ENCODE measurements at regions not wholly inside any gene's neighbourhood (a gene's known extent, or its start where the extent isn't known, plus 50 kb on each side); places are given as distances from the start of the nearest gene placed in this dataset.
A peak's percentile ranks its signal among the peaks of the same experiment; 100 is the strongest.
"Not testable (repeated sequence)": the region's sequence is repeated elsewhere in the genome, so short reads cannot be mapped to it uniquely, and the experiment has no call there.

GRCh38 chr4:66955784-66956183 is 589.5 kb downstream of the CENPC start:
- no peak overlapping the region for H3K4me3 Mint-ChIP-seq
- peaks cover 0 to 6% (median 1%) of the 10 kb centered on the region in 3 donors for H3K4me1 Mint-ChIP-seq
- peaks cover 0 to 6% (median 4%) of the 10 kb centered on the region in 3 donors for H3K9me3 Mint-ChIP-seq
- no peak overlapping the region for H3K27ac Mint-ChIP-seq
- no peaks in the 10 kb centered on the region for H3K27me3 Mint-ChIP-seq
- no peaks in the 10 kb centered on the region for H3K36me3 Mint-ChIP-seq

GRCh38 chr4:66949419-66949818 is 595.9 kb downstream of the CENPC start:
- peaks cover 0 to 3% (median 2%) of the 10 kb centered on the region in 3 donors for H3K9me3 Mint-ChIP-seq
- H3K27ac Mint-ChIP-seq = no peak overlapping the region
- H3K4me3 Mint-ChIP-seq = no peak overlapping the region
- no peaks in the 10 kb centered on the region for H3K36me3 Mint-ChIP-seq
- H3K27me3 Mint-ChIP-seq = no peaks in the 10 kb centered on the region
- peaks cover 7 to 15% (median 14%) of the 10 kb centered on the region in 3 donors for H3K4me1 Mint-ChIP-seq

- Mint-ChIP-seq H3K4me1 (peaks cover 7 to 18% (median 13%) of the 10 kb centered on the region in 3 donors), H3K27me3 (no peaks in the 10 kb centered on the region), H3K9me3 (peaks cover 2 to 3% (median 2%) of the 10 kb centered on the region in 3 donors), H3K4me3 (no peak overlapping the region), H3K36me3 (no peaks in the 10 kb centered on the region), H3K27ac (no peak overlapping the region)
Observed at GRCh38 chr4:66946761-66947160, 598.5 kb downstream of the CENPC start.

GRCh38 chr4:66943112-66943511 is 602.2 kb downstream of the CENPC start:
- Mint-ChIP-seq H3K27me3 (no peaks in the 10 kb centered on the region), H3K27ac (no peak overlapping the region), H3K4me3 (no peak overlapping the region), H3K9me3 (peaks cover 2 to 4% (median 3%) of the 10 kb centered on the region in 3 donors), H3K36me3 (no peaks in the 10 kb centered on the region), H3K4me1 (peaks cover 0 to 5% (median 3%) of the 10 kb centered on the region in 3 donors)

GRCh38 chr4:66931981-66932380 is 613.3 kb downstream of the CENPC start:
- not testable (repeated sequence) for H3K4me1 Mint-ChIP-seq

GRCh38 chr4:66930206-66930605 is 615.1 kb downstream of the CENPC start:
- Mint-ChIP-seq H3K27me3 (no peaks in the 10 kb centered on the region), H3K36me3 (no peaks in the 10 kb centered on the region), H3K4me1 (peaks cover 0 to 2% (median 0%) of the 10 kb centered on the region in 3 donors), H3K4me3 (no peak overlapping the region), H3K9me3 (peaks cover under 1 to 2% (median 1%) of the 10 kb centered on the region in 3 donors), H3K27ac (no peak overlapping the region)

More at GRCh38 chr4:66931981-66932380, 613.3 kb downstream of the CENPC start:
- H3K27ac Mint-ChIP-seq = peak overlapping the region in 1 of 3 donors; percentile 13
- not testable (repeated sequence) for H3K9me3 Mint-ChIP-seq, H3K27me3 Mint-ChIP-seq, H3K4me3 Mint-ChIP-seq, H3K36me3 Mint-ChIP-seq

- Mint-ChIP-seq H3K4me3 (no peak overlapping the region), H3K9me3 (peaks cover 1 to 5% (median 2%) of the 10 kb centered on the region in 3 donors), H3K4me1 (peaks cover 0 to 2% (median 0%) of the 10 kb centered on the region in 3 donors), H3K27me3 (no peaks in the 10 kb centered on the region), H3K27ac (no peak overlapping the region), H3K36me3 (no peaks in the 10 kb centered on the region)
Observed at GRCh38 chr4:66929748-66930147, 615.6 kb downstream of the CENPC start.

- H3K27ac Mint-ChIP-seq, H3K27me3 Mint-ChIP-seq, H3K4me1 Mint-ChIP-seq, H3K4me3 Mint-ChIP-seq, H3K9me3 Mint-ChIP-seq, H3K36me3 Mint-ChIP-seq: not testable (repeated sequence)
Observed at GRCh38 chr4:66928881-66929280, 616.4 kb downstream of the CENPC start.

GRCh38 chr4:66927937-66928336 is 617.4 kb downstream of the CENPC start:
- Mint-ChIP-seq H3K4me3 (no peak overlapping the region), H3K27me3 (no peaks in the 10 kb centered on the region), H3K27ac (no peak overlapping the region), H3K36me3 (no peaks in the 10 kb centered on the region), H3K4me1 (peaks cover 0 to 7% (median 3%) of the 10 kb centered on the region in 3 donors), H3K9me3 (peaks cover 1 to 6% (median 2%) of the 10 kb centered on the region in 3 donors)

GRCh38 chr4:66926687-66927086 is 618.6 kb downstream of the CENPC start:
- peaks cover 0 to 11% (median 5%) of the 10 kb centered on the region in 3 donors for H3K4me1 Mint-ChIP-seq
- H3K27me3 Mint-ChIP-seq = no peaks in the 10 kb centered on the region
- H3K9me3 Mint-ChIP-seq = peaks cover 2 to 9% (median 4%) of the 10 kb centered on the region in 3 donors
- H3K27ac Mint-ChIP-seq = no peak overlapping the region
- no peaks in the 10 kb centered on the region for H3K36me3 Mint-ChIP-seq
- no peak overlapping the region for H3K4me3 Mint-ChIP-seq

- Mint-ChIP-seq H3K4me3 (peak overlapping the region in 2 of 4 donors; percentile 4 to 43), H3K36me3 (no peaks in the 10 kb centered on the region), H3K27ac (no peak overlapping the region), H3K27me3 (no peaks in the 10 kb centered on the region), H3K9me3 (peaks cover 2 to 9% (median 6%) of the 10 kb centered on the region in 3 donors), H3K4me1 (peaks cover 0 to 11% (median 5%) of the 10 kb centered on the region in 3 donors)
Observed at GRCh38 chr4:66923081-66923865, 622.0 kb downstream of the CENPC start.

- H3K36me3 Mint-ChIP-seq = no peaks in the 10 kb centered on the region
- H3K27me3 Mint-ChIP-seq = no peaks in the 10 kb centered on the region
- peaks cover 2 to 12% (median 5%) of the 10 kb centered on the region in 3 donors for H3K9me3 Mint-ChIP-seq
- H3K4me1 Mint-ChIP-seq = peaks cover 0 to 9% (median 5%) of the 10 kb centered on the region in 3 donors
- H3K27ac Mint-ChIP-seq = peak overlapping the region in 1 of 3 donors; percentile 36
- no peak overlapping the region for H3K4me3 Mint-ChIP-seq
Observed at GRCh38 chr4:66921433-66921832, 623.9 kb downstream of the CENPC start.

- Mint-ChIP-seq H3K36me3 (no peaks in the 10 kb centered on the region), H3K9me3 (peaks cover 2 to 12% (median 5%) of the 10 kb centered on the region in 3 donors), H3K4me3 (no peak overlapping the region), H3K27ac (no peak overlapping the region), H3K27me3 (no peaks in the 10 kb centered on the region), H3K4me1 (peaks cover 0 to 9% (median 5%) of the 10 kb centered on the region in 3 donors)
Observed at GRCh38 chr4:66920514-66920913, 624.8 kb downstream of the CENPC start.

GRCh38 chr4:66911880-66912279 is 633.4 kb downstream of the CENPC start:
- peaks cover 0 to 3% (median 0%) of the 10 kb centered on the region in 3 donors for H3K9me3 Mint-ChIP-seq
- no peaks in the 10 kb centered on the region for H3K27me3 Mint-ChIP-seq
- no peaks in the 10 kb centered on the region for H3K36me3 Mint-ChIP-seq
- H3K27ac Mint-ChIP-seq = no peak overlapping the region
- H3K4me3 Mint-ChIP-seq = no peak overlapping the region
- H3K4me1 Mint-ChIP-seq = no peaks in the 10 kb centered on the region

- no peaks in the 10 kb centered on the region for H3K36me3 Mint-ChIP-seq
- H3K4me3 Mint-ChIP-seq = no peak overlapping the region
- peaks cover 0 to 2% (median 0%) of the 10 kb centered on the region in 3 donors for H3K9me3 Mint-ChIP-seq
- no peak overlapping the region for H3K27ac Mint-ChIP-seq
- H3K27me3 Mint-ChIP-seq = no peaks in the 10 kb centered on the region
- no peaks in the 10 kb centered on the region for H3K4me1 Mint-ChIP-seq
Observed at GRCh38 chr4:66906314-66906713, 639.0 kb downstream of the CENPC start.

All from IgD-negative memory B cell (primary cell).